Spleen (tissue), 11 donors: ENCODE measurements at regions not wholly inside any gene's neighbourhood (a gene's known extent, or its start where the extent isn't known, plus 50 kb on each side); places are given as distances from the start of the nearest gene placed in this dataset.

Experiments
- DNase-seq: peaks from one replicate; pipeline ENCODE4 v3.0.0-alpha.2; 2020
- H3K27ac ChIP-seq, 8 donors: fragments of 200-600 bp; sonication (generic) in 7 of 8; 1 replicate in 4 of 8; 2 replicates in 4 of 8; pipeline versions ENCODE4 v1.5.0 to v1.8.0; 2016 to 2021; ENCODE audit warnings: inconsistent platforms in 4 of 8, mild to moderate bottlenecking in 4 of 8, moderate library complexity in 1 of 8
- H3K27me3 ChIP-seq, 7 donors: fragments of 200-600 bp; sonication (generic) in 6 of 7; replicated peaks in 1 of 7; 1 replicate in 4 of 7; 2 replicates in 3 of 7; pipeline versions ENCODE4 v1.5.0 to v1.8.0; 2016 to 2021; ENCODE audit warnings: inconsistent platforms in 3 of 7, mild to moderate bottlenecking in 1 of 7
- H3K36me3 ChIP-seq, 6 donors: fragments of 200-600 bp; sonication (generic) in 5 of 6; 1 replicate in 4 of 6; 2 replicates in 2 of 6; pipeline versions ENCODE4 v1.5.0 to v1.8.0; 2016 to 2021; ENCODE audit warnings: inconsistent platforms in 2 of 6
- H3K4me1 ChIP-seq, 6 donors: fragments of 200-600 bp; sonication (generic) in 5 of 6; 1 replicate in 3 of 6; 2 replicates in 3 of 6; pipeline versions ENCODE4 v1.5.0 to v1.8.0; 2016 to 2021; ENCODE audit warnings: inconsistent platforms in 3 of 6
- H3K4me3 ChIP-seq, 8 donors: fragments of 200-600 bp; sonication (generic) in 7 of 8; 1 replicate in 4 of 8; 2 replicates in 4 of 8; pipeline versions ENCODE4 v1.5.0 to v1.8.0; 2016 to 2021; ENCODE audit warnings: inconsistent platforms in 4 of 8, mild to moderate bottlenecking in 4 of 8, moderate library complexity in 2 of 8
- H3K9me3 ChIP-seq, 8 donors: fragments of 200-600 bp; sonication (generic) in 7 of 8; 1 replicate in 4 of 8; 2 replicates in 4 of 8; pipeline versions ENCODE4 v1.5.0 to v1.8.0; 2016 to 2021; ENCODE audit warnings: inconsistent platforms in 4 of 8
- POLR2A ChIP-seq, 3 donors: fragments of 450-650 bp; IDR thresholded peaks; one replicate each; pipeline ENCODE4 v1.5.1; 2017; ENCODE audit warnings: antibody characterized with exemption in 3 of 3, mild to moderate bottlenecking in 1 of 3
- POLR2AphosphoS5 ChIP-seq, 3 donors: sonication (generic); formaldehyde crosslinking; IDR thresholded peaks; one replicate each; pipeline ENCODE4 v1.5.1; 2017; ENCODE audit warnings: antibody characterized with exemption in 3 of 3
- WGBS, 5 donors: extraction: QIAGEN DNeasy Blood & Tissue Kit in 3 of 5; methylation state at CpG; one replicate each; pipeline versions ENCODE4 v1.1.5 to v1.1.7; 2013 to 2018; 5-methylcytosine and 5-hydroxymethylcytosine counted together
- intact Hi-C: fragments of 100-400 bp; cut with DNase I; formaldehyde crosslinking; loops from one replicate; pipeline ENCODE4 v1.15.0; 2023; ENCODE audit warnings: low total_unique reads
- TF ChIP-seq, protein P1 (sequence below), 11 experiments: fragments of 200-600 bp in 7 of 11; fragments of 450-650 bp in 4 of 11; sonication (generic) in 4 of 11; IDR thresholded peaks in 8 of 11; conservative IDR thresholded peaks in 3 of 11; 1 replicate in 7 of 11; 2 replicates in 4 of 11; pipeline versions ENCODE4 v1.4.0 to v1.8.0; 2016 to 2021; ENCODE audit warnings: antibody characterized with exemption in 11 of 11, inconsistent platforms in 4 of 11, mild to moderate bottlenecking in 1 of 11
- donor health status: healthy with polysubstance abuse.
- donor health status: DM: no; HTN: no; CAD: no; lungs with moderate emphysema.
- donor health status: DM: no; HTN: no; CAD: no.
- donor health status: Bipolar disorder and iron deficiency.
- donor health status: healthy.
- donor health status: DM: no; HTN: no; CAD: no.
- donor health status: DM: yes; HTN: yes; CAD: no.

DNA sequence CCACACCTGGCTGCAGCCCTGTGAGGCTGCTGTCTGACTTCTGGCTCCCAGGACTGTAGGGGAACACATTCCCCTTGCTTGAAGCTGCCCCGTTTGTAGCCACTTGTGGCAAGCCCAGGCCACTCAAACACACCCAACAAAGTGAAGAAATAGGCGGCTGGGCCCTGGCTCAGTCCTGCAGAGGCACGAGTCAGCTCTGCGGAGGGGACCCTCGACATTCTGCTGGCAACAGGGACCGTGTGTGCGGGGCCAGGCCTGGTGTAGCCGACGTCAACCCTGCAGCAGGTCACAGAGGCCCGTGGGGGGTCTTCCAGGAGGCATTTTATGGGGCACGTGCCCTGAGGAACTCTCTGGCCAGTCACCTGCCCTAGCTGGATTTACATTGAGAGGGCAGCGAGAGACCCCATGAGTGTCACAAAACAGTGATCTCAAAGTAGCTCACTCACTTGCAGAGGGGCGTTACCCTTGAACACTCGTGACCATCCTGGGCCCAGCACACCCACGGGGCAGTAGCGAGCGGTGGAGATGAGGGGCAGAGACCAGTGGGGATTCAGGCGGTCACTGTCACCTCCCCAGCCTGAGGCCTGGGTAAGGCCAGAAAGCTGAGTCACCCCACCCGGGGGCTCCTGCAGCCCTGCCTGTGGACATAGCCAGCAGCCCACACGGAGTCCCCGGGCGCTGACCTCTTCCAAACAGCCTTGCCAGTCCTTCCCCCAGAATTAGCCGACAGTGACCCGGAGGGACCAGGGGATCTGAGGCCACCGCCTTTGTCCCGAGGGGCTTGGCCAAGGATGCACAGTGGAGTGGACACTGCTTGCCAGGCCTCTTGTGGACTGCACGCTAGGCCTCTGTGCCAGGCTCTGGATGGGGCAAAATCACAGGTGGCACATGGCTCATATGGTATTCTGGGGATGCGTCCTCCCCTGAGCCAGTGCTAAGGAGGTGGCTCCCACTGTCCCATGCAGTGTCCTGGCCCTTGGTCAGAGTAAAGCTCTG is 139.5 kb downstream of the CTTN start:
- Histone ChIP-seq H3K4me3 (no peak overlapping the region), H3K9me3 (peaks cover 0 to 23% (median 8%) of the 10 kb centered on the region in 8 donors), H3K27ac (no peak overlapping the region), H3K27me3 (peaks cover 0 to 4% (median 0%) of the 10 kb centered on the region in 7 donors), H3K4me1 (no peaks in the 10 kb centered on the region), H3K36me3 (no peaks in the 10 kb centered on the region)
- peak; percentile 63 for DNase-seq
- intact Hi-C loops: no loop called here
- TF ChIP-seq POLR2A (IDR thresholded peaks at IDR 0.05) (no peak), POLR2AphosphoS5 (IDR thresholded peaks at IDR 0.05) (no peak)
- TF ChIP-seq, protein P1, sequence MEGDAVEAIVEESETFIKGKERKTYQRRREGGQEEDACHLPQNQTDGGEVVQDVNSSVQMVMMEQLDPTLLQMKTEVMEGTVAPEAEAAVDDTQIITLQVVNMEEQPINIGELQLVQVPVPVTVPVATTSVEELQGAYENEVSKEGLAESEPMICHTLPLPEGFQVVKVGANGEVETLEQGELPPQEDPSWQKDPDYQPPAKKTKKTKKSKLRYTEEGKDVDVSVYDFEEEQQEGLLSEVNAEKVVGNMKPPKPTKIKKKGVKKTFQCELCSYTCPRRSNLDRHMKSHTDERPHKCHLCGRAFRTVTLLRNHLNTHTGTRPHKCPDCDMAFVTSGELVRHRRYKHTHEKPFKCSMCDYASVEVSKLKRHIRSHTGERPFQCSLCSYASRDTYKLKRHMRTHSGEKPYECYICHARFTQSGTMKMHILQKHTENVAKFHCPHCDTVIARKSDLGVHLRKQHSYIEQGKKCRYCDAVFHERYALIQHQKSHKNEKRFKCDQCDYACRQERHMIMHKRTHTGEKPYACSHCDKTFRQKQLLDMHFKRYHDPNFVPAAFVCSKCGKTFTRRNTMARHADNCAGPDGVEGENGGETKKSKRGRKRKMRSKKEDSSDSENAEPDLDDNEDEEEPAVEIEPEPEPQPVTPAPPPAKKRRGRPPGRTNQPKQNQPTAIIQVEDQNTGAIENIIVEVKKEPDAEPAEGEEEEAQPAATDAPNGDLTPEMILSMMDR (IDR thresholded peaks at IDR 0.05 in 8 of 11, conservative IDR thresholded peaks at IDR 0.05 in 3 of 11): no peak
- 83 to 89% (median 86%) methylated on average over 28 of the region's 28 CpGs for WGBS, 5 donors

DNA sequence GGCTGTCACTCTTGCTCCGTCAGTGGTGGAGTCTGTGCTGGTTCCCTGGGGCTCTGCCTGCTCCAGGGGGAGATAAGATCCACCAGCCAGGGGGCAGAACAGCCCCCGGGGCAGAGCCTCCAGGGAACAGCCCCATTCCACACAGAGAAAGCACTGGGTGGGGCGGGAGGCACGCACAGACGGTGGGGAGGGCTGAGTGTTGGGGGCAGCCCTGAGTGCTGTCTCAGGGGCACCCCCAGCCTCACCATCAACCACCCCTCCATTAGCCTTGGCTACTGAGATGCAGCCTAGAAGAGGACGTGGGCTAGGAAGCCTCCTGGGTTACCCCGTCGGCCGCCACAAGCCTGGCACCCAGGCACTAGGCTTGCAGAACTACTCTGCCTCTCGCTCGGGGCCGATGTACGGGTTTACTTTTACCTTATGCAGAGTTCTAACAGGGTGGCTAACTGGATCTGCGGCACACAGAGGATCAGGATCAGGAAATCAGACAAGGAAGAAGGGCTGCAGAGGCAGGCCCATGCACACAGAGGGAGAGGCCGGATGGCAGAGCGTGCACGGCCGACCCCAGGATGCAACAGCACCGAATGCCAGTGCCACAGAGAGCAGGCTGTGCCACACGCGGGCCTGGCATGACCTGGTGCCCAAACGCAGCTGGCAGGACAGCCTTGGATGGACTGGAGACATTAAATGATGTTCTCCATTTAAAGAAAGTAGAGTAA is 140.5 kb downstream of the CTTN start:
- TF ChIP-seq POLR2A (IDR thresholded peaks at IDR 0.05) (no peak), POLR2AphosphoS5 (IDR thresholded peaks at IDR 0.05) (no peak)
- TF ChIP-seq, protein P1 (IDR thresholded peaks at IDR 0.05 in 8 of 11, conservative IDR thresholded peaks at IDR 0.05 in 3 of 11): no peak
- intact Hi-C loops: no loop called here
- peak; percentile 62 for DNase-seq
- Histone ChIP-seq H3K27ac (no peak overlapping the region), H3K36me3 (no peaks in the 10 kb centered on the region), H3K9me3 (peaks cover 0 to 17% (median 5%) of the 10 kb centered on the region in 8 donors), H3K4me3 (no peak overlapping the region), H3K4me1 (no peaks in the 10 kb centered on the region), H3K27me3 (peaks cover 0 to 5% (median 0%) of the 10 kb centered on the region in 7 donors)
- 85 to 89% (median 86%) methylated on average over 14 to 22 of the region's 22 CpGs for WGBS, 5 donors

DNA sequence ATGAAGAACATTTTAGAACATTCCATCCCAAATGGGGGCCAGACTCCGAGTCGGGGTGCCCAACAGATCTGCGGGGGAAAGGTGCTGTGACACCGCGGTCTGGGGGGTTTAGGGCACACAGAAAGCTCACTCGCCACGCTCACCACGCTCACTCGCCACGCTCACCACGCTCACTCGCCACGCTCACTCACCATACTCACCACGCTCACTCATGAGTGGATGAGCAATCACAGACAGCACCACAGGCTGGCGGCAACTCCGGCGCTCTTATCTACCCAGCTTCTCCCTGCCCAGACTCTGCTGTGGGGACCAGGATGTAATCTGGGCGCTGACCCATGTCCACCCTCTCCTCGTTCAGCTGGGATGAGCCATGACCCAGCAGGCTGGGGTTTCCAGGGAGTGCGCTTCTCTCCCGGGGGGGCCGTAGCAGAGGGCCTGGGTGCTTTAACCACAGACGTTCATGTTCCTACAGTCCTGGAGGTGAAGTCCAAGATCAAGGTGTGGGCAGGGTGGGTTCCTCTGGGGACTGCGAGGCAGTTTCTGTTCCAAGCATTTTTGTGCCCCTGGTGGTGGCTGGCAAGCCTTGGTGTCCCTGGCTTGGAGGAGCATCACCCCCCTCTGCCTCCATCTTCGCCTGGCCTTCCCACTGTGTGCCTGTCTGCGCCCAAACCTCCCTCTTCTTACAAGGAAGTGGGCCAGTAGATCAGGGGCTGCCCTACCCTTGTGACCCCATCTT is 141.2 kb downstream of the CTTN start:
- Histone ChIP-seq H3K27me3 (peaks cover 0 to 8% (median 0%) of the 10 kb centered on the region in 7 donors), H3K4me1 (no peaks in the 10 kb centered on the region), H3K27ac (no peak overlapping the region), H3K9me3 (peaks cover 0 to 10% (median 0%) of the 10 kb centered on the region in 8 donors), H3K36me3 (no peaks in the 10 kb centered on the region), H3K4me3 (no peak overlapping the region)
- TF ChIP-seq POLR2A (IDR thresholded peaks at IDR 0.05) (no peak), POLR2AphosphoS5 (IDR thresholded peaks at IDR 0.05) (no peak)
- TF ChIP-seq, protein P1 (IDR thresholded peaks at IDR 0.05 in 8 of 11, conservative IDR thresholded peaks at IDR 0.05 in 3 of 11): no peak
- WGBS, 5 donors: 85 to 88% (median 87%) methylated on average over 21 to 26 of the region's 26 CpGs
- intact Hi-C loops: no loop called here
- no peak for DNase-seq
